ENCODE measurements at regions not wholly inside any gene's neighbourhood (a gene's known extent, or its start where the extent isn't known, plus 50 kb on each side); places are given as distances from the start of the nearest gene placed in this dataset.

GRCh38 chr22:27186643-27187042 is 529.3 kb downstream of the MIAT start:
- TF ChIP-seq CTCF (IDR thresholded peaks at IDR 0.05) (no peak), POLR2A (IDR thresholded peaks at IDR 0.05) (no peak)

Data from adrenal gland (tissue), 5 donors.